Mammary epithelial cell (primary cell): ENCODE measurements at regions not wholly inside any gene's neighbourhood (a gene's known extent, or its start where the extent isn't known, plus 50 kb on each side); places are given as distances from the start of the nearest gene placed in this dataset.

Source experiments
- EZH2 ChIP-seq: IDR thresholded peaks from 2 replicates; pipeline ENCODE4 v1.6.1; 2012; ENCODE audit warnings: low read length, inconsistent platforms, borderline replicate concordance
- TF ChIP-seq, protein P1 (sequence below), 2 donors: IDR thresholded peaks in 1 of 2; conservative IDR thresholded peaks in 1 of 2; 2 replicates each; pipeline ENCODE4 v1.5.1; 2011 to 2012; ENCODE audit warnings: inconsistent platforms in 2 of 2, low read length in 2 of 2, mild to moderate bottlenecking in 2 of 2, control low read depth in 1 of 2, low read depth in 1 of 2; ENCODE audit not compliant: insufficient read depth in 1 of 2; ENCODE audit errors: extremely low read depth in 1 of 2

DNA sequence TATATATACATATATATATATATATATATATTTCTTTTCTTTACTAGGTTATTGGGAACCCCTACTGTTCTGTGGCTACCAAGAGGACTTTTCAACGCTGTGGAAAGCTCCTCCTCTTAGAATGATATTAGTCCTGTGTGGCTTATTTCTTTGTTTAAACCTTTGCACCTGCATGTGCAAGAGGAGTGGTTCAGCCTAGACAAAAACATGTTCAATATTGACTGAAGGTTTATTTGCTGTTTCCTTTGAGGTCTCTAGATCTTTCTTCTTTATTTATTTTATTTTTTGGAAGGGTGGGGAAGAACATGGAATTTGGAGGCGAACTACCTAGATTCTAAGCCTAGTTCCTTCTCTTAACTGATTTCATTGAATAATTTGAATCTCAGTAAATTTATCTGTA lies 118.1 kb downstream of the GNAT3 start:
- TF ChIP-seq, protein P1, sequence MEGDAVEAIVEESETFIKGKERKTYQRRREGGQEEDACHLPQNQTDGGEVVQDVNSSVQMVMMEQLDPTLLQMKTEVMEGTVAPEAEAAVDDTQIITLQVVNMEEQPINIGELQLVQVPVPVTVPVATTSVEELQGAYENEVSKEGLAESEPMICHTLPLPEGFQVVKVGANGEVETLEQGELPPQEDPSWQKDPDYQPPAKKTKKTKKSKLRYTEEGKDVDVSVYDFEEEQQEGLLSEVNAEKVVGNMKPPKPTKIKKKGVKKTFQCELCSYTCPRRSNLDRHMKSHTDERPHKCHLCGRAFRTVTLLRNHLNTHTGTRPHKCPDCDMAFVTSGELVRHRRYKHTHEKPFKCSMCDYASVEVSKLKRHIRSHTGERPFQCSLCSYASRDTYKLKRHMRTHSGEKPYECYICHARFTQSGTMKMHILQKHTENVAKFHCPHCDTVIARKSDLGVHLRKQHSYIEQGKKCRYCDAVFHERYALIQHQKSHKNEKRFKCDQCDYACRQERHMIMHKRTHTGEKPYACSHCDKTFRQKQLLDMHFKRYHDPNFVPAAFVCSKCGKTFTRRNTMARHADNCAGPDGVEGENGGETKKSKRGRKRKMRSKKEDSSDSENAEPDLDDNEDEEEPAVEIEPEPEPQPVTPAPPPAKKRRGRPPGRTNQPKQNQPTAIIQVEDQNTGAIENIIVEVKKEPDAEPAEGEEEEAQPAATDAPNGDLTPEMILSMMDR (conservative IDR thresholded peaks at IDR 0.05 in 1 of 2, IDR thresholded peaks at IDR 0.05 in 1 of 2; ENCODE audit: extremely low read depth in 1 of 2, insufficient read depth in 1 of 2, low read depth in 1 of 2, low read length in 2 of 2), result no peak
- TF ChIP-seq EZH2, result no peak
